Ammon's horn (tissue), 1 donor: ENCODE measurements at regions not wholly inside any gene's neighbourhood (a gene's known extent, or its start where the extent isn't known, plus 50 kb on each side); places are given as distances from the start of the nearest gene placed in this dataset.
"Not testable (repeated sequence)": the region's sequence is repeated elsewhere in the genome, so short reads cannot be mapped to it uniquely, and the experiment has no call there.

Source experiments
- DNase-seq: peaks from one replicate; pipeline ENCODE4 v3.0.0-alpha.2; 2016; ENCODE audit warnings: low spot score

DNA sequence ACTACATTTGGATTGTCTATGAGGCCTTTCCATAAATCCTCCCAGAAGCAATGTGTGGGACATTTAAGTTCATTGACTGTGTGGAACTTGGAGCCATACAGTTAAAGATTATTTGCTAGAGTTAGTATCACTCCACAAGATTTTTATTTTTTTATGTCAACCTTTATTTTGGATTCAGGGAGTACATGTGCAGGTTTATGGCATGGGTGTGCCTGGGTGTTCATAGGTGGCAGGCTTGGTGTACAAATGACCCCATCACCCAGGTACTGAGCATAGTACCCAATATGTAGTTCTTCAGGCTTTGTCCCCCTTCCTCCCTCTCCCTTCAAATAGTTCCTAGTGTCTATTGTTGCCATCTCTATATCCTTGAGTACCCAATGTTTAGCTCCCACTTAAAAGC, 199.8 kb upstream of the ZFP42 start:
- no peak for DNase-seq

DNA sequence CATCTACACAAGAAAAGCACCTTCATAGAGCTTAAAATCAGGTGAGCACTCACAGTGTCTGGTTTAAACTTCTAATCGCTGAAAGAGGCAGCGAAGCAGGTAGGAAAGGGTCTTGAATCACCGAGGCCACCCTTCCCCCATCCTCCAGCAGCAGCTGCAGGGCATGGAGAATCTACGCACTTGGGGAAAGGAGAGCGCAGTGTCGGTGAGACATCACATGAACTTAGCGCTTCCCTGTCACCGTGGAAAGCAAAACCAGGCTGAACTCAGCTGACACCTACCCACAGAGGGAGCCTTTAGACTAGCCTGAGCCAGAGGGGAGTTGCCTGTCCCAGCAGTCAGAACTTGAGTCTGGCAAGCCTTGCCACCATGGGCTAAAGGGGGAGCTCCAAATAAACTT, 197.2 kb upstream of the ZFP42 start:
- no peak for DNase-seq

DNA sequence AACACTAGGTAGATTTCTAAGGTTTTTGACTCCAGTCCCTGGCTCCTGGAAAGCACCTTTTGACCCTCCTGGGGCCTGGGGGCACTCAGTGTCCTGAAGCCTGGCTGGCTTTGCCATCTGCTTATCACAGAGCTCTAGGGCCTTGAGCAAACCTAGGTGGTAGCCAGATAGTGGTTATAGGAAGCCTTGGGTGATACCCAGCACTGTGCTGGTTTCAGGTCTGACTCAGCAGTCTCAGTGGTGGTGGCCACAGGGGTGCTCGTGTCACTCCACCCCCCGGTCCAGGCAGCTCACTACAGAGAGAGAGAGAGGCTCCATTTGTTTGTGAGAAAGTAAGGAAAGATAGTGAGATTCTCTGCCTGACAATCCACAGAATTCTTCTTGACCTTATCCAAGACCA, 195.8 kb upstream of the ZFP42 start:
- DNase-seq = no peak

DNA sequence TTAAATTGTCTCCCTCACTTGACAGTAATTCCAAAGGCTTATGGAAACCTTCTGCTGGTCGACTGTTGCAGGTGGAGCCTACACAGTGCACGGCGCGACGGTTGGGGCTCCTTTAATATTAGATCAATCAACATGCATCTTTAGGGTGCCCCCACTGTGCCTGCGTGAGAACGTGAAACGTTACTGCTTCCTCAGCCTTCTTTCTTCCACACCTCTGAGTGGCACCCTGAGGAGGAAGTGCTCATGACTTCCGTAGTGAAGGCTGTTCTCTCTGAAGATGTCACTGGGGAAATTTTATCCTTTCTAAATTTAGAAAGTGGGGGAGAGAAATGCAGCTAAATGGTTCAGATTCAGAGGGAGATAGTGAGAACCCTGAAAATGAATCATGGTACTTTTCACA, 184.0 kb upstream of the ZFP42 start:
- DNase-seq = no peak

DNA sequence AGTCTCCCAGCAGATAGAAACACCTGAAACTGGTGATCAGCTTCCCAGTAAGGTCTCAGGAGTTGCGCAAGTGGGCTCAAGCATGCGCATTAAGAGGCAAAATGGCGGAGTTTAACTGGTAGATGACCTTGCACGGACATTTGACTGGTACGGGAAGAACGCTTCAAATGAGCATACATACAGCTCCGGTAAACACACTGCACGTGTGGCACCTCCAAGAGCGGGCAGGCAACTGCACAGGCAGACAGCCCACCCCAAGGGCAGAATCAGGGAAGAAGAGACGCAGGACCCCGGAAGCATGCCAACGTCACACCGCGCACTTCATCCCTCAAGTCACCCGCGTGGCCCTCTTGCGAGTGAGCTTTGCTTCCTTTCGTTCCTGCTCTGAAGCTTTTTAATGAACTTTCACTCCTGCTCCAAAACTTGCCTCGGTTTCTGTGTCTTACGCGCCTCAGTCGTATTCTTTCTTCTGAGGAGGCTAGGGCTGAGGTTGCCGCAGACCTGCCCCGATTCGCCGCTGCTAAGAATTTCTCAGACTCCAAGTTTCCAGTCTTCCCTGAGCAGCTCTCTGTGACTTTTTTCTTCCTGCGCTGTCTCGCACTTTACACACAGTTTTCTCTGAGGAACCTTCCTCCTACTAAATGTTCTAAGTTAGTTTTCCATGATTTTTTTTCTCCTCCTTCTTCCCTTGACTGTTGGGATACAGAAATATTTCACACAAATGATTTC, 180.7 kb upstream of the ZFP42 start:
- DNase-seq = no peak

DNA sequence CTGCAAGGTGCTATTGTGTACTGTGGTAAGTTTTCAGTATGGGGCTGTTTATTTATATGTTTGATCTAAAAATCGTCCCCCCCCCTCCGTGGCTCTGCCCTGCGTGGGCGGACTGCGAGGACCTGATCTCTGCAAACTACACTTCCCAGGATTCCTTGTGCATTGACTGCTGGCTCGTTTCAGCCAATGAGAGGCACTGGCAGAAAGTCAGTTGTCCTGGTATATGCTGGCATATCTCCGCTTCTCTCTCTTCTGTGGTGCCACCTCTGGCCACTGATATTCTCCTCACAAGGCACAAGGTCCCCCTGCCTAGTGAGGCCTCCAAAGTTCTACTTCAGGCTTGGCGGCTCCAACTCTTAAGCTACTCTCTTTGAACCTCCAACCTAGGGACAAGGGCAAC, 168.8 kb upstream of the ZFP42 start:
- DNase-seq = no peak

DNA sequence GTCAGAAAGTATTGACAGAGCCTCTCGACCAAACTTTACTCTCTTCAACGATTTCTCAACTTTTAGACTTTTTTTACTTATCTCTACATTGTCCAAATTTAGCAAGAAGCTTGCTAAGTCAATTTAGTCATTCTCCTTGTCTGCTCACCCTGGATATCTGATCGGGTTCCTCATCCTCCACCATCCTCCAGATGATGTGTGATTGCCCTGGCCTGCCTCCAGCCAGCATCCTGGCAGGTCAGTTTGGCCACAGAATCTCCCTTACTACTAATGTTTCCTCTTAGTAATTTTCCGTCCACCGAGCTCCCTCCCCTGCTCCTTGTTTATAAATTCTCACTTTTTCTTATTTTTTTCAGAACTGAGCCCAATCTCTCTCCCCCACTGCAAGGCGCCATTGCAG, 167.9 kb upstream of the ZFP42 start:
- no peak for DNase-seq

DNA sequence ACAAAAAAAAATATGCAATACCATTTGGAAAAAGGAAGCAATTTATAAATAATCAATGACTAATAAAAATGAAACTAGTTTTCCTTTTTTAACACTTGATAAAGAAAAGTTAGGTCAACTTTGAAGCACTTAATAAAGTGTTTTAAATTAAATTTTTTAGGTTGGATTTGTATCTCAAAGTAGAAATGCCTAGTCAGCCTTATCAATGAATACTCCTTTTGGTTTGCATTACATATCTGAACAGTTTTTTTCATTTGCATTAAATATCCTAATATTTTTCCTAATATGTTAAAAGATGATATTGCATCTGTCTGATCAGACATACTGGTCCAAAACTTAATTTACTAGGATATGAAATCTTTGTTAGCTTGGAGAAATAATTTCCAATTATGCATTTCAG, 155.8 kb upstream of the ZFP42 start:
- DNase-seq = no peak

DNA sequence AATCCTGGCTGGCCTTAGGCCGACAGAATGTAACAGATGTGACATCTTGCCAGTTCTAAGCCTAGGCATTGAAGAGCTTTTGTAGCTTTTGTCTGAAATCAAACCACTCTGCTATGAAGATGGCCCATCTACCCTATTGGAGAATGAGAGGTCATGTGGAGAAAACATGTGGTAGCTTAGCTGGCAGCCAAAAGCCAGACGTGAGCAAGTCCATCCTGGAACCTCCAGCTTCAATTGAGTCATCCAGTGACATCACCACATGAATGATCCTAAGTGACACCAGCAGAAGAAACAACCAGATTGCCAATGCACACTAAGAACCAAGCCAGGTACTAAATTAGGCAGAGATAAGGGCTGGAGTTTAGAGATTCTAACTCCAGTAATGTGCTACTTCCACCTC, 154.8 kb upstream of the ZFP42 start:
- no peak for DNase-seq

DNA sequence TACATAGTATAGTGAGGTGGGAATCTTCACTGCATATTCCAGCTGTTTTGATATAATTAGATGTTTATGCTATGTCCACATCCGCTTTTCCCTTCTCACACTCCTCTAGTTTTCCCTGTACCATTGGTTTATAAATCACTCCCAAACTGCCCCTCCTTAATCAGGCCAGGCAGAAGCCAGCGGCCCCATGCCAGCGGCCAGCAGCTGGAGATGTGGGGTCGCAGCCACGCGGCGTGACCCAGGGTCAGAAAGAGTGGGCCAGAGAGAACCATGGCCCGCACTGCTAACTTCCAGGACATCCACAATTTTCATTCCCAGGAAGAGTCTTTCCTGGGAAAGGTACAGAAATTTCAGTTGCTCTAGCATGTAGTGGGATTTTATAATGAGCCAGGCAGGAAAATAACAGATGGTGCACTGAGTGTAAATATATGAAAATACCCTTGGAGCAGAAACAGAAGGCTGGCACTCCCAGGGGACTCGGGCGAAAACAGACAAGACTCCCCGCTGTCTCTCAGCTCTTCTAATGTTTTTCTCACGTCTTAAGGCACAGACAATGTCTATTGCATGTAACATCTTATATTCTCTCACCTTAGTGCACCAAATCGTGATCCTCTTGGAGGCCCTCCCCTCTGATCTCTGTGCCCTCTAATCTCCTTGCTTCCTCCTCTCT, 145.9 kb upstream of the ZFP42 start:
- peak; percentile 5 for DNase-seq

DNA sequence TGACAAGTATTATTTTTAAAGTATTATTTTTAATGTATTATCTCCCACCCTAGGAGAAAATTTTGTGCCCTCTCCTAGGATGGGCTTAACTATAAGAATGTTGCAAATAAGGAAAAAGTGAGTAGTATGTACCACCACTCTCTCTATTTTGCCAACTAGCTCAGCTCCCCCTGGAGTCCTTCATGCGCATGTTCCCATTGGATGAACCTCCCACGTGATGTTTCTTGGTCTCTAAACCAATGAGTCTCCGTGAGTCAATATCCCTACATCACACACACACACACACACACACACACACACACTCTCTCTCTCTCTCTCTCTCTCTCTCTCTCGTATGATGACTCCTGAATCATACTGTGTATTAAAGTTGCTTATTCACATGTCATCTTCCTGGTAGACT, 129.7 kb upstream of the ZFP42 start:
- no peak for DNase-seq

DNA sequence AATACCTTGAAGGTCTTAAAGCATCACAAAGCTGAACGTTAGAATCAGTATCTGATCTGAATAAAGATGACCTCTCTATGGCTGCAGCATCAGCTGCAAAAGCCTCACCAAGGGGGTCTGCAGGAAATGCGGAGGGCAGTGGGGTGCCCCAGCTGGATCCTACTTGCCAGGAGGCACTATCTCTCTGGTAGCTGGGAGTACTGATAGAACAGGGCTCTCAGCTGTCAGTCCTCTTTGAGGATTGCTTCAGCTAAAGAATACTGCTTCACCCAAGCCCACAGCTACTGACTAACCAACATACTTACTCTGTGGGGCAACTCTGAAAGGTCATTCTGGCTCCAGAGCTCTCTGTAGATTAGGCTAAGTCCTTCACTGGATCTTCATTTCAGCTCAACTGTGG, 112.5 kb upstream of the ZFP42 start:
- DNase-seq = no peak

DNA sequence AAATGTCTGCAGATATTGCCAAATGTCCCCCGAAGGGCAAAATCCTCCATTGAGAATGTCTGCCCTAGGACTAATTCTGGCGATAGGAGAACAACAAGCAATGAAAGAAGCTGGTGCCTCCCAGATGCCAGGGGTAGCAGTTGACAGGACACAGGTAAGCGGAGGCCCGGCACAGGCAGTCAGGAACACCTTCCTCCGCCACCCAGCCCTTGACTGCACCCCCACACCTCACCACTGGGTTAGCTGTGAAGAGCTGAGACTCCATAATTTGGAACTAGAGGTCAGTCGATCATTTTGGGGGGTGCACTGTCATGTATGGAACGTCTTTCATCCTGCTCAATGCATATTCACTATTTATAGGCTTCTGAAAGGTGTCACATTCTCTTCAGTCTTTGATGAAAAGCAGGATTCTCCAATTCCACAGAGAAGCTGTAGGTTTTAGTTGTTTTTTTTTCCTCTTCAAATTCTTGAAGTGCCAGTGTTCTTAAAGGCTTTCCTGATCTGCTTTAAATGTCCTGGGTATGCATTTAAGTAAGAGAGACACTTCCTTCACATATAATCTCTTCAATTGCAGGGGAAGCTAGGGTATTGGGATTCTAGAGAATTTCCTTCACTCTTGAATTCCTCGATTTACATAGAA, 111.6 kb upstream of the ZFP42 start:
- no peak for DNase-seq

DNA sequence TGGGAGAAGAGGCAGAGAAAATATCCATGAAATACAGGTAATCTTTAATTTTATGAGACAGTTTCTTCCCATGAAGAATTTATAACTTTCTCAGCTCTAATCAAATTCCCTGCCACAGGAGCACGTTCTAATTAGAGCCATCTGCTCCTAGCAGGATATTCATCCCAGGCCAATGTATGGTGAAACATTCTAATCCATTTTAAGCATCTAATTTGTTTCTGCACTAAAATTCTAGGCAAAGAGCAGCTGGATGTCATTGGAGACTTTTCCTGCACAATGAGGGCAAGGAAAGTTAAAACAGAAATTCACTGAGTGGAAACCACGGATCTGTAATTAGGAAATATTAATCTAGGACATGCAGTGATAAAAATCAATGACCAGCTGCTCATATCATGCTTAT, 107.7 kb upstream of the ZFP42 start:
- DNase-seq = no peak

DNA sequence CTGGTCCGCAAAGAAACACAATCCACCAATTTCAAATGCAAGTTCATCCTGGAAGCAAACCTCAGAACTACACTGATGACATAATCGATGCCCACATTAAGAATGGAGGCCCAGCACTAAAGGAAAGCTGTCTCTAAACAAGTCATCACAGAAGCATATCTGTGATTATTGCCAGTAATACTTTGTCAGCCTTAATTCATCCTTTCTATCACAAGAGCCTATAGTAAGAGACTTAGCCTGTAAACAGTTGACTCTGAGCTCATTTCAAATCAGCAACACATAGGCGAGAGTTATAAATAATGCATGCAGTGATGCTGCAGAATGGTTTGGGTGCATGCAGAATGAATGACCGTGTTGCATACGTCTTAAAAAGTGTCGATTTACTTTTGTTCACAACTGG, 105.9 kb upstream of the ZFP42 start:
- no peak for DNase-seq

DNA sequence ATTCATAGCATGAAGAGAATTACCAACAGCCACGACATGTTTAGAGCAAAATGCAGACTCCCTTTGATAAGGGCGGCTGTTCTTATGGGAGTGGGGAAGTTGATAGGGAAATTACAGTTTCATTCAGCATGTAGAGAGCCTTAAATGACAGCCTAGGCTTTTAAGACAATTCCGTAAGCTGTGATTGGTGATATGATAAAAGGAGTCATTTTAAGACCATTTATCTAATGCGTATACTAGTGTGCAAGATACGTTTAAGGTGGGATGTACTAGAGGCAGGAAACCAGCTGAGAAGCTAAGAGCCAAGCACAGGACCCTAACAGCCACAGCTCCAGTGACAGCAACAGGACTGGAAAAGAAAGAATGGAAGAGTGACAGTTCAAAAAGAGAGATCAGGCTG, 102.2 kb upstream of the ZFP42 start:
- DNase-seq = no peak

DNA sequence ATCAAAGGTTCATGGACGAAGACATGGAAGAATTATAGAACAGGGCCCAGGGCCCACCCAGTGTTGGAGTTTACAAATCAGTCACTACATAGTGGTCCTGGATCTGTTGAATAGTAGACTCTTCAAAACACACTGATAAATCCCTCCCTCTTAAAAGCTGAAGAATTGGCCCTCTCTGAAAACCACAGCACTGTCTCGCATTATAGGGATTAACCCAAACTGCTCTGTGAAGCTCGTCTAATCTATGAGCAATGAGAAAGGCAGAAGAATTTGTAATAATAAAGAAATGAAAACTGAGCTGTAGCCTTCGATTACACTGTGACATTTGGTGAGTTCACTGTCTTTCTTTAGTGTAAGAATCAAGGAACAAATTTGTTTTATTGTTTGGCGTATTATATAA, 92.5 kb upstream of the ZFP42 start:
- no peak for DNase-seq

DNA sequence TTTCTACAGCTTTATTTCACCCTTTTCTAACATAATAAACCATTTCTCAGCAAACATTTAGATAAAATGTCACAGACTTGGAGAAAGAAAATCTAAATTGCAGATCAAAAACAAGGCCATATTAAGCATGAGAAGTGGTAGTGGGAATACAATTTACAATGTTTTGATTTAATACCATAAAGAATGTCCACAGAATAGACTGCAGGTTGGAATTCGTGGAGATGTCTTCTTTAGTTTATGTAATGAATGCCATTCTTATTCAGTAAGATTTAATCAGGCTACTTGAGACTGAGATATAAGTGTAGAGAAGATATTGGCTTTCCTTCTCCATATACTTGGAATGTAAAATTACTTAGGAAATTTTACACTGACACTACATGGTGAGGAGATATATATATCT, 91.9 kb upstream of the ZFP42 start:
- no peak for DNase-seq

DNA sequence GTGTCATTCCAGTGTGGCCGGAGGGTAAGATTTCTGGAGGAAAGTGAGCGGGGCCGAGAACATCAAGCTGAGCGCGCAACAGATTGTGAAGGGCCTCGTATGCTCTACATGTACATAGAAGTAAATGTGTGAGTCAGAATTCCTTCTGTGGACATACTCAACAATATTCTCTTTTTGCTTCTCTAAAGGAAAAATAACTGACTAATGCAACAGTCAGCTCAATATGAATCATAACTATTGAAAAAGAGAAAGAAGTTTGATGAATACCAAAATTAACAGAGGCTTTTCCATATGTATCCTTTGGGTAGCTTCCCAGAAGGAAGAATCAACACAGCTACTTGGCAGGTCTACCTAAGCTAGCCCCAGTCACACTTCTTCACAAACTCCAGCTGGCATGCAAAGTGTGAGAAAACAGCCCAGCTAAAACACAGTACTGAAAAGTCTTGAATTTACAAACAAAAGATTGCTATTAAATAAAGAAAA, 87.5 kb upstream of the ZFP42 start:
- DNase-seq = peak; percentile 10

DNA sequence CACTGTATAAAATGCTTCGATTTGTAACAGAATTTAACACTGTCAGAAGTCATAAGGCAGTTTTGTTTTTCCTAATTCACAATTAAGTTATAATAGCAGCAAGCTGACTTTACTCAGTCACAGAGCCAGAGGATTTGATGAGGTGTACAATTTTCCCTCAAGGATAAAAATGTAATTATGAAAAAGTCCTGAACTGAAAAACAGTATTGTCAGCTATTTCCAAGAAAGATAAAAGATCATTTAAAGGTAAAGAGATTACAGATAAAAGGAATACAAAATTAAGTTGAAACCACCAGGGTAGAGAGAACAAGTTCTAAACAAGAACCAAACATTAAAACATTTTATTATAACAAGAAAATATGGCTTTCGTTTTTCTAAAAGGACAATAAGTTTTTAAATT, 86.8 kb upstream of the ZFP42 start:
- no peak for DNase-seq

DNA sequence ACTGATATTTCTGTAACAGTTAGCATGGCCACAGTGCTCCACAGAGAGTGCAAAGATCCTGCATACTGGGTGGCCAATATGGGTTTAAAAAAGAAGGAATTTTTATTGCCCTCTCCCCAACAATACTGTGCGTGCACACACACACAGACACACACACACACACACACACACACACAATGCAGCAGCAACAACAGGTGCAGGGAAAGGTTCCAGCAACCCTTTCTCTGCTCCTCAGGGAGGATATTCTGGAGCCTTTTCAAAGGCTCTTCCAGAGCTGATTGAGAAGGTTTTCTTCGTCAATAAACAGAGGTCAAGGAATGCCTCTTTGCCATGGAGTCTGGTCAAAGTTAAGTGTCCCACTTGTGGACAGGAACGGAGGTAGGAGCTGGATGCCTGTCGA, 84.8 kb upstream of the ZFP42 start:
- DNase-seq = no peak

DNA sequence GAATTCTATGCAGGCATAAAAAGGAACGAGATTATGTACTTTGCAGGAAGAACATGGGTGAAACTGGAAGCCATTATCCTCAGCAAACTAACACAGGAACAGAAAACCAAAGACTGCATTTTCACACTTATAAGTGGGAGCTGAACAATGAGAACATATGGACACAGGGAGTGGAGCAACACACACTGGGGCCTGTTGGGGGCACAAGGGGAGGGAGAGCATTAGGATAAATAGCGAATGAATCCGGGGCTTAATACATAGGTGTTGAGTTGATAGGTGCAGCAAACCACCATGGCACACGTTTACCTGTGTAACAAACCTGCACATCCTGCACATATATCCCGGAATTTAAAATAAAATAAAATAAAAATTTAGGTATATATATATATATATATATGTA, 80.2 kb upstream of the ZFP42 start:
- not testable (repeated sequence) for DNase-seq

DNA sequence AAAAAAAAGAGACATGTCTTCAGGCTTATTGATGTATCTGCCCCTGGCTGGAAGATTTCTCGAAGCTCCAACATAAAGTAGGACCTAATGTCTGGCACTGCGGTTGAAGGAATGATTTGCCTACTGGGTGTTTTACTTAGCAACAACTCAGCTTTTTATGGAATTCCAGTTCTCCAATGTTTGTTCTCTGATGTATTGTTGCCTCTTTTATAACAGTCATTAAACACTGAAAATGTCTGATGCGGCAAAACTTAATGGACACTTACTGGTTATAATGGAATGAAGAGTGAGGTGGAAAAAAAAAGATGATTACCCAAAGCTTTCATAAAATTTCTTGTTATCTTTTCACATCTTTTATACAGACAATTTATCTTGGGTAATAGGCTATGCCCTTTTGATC, 75.6 kb upstream of the ZFP42 start:
- no peak for DNase-seq
